C4-2B (cell line): ENCODE measurements at regions not wholly inside any gene's neighbourhood (a gene's known extent, or its start where the extent isn't known, plus 50 kb on each side); places are given as distances from the start of the nearest gene placed in this dataset.

Source experiments
- CTCF ChIP-seq: fragments of 450-650 bp; conservative IDR thresholded peaks from 2 replicates; pipeline ENCODE4 v1.5.1; 2017; ENCODE audit warnings: mild to moderate bottlenecking
- ZFX ChIP-seq: fragments of 450-650 bp; IDR thresholded peaks from 2 replicates; pipeline ENCODE4 v1.6.1; 2017

- TF ChIP-seq CTCF (no peak), ZFX (no peak)
These were observed 79.1 kb upstream of the LSM6 start for GRCh38 chr4:146096371-146096770.
